ENCODE measurements at regions not wholly inside any gene's neighbourhood (a gene's known extent, or its start where the extent isn't known, plus 50 kb on each side); places are given as distances from the start of the nearest gene placed in this dataset.
"Not testable (repeated sequence)": the region's sequence is repeated elsewhere in the genome, so short reads cannot be mapped to it uniquely, and the experiment has no call there.

DNA sequence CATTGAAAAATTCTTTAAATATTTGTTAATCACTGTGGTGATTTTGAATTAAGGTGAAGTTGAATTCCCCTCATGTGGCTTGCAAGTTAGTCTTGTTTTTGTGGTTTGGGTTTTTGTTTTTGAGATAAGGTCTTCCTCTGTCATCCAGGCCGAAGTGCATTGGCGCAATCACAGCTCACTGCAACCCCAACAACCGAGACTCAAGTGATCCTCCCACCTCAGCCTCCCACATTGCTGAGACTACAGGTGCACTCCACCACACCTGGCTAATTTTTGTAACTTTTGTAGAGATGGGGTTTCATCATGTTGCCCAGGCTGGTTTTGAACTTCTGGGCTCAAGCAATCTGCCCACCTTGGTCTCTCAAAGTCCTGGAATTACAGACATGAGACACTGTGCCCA, 1691.1 kb downstream of the SPATA31A7 start:
- not testable (repeated sequence) for TF ChIP-seq ZNF296 (CRISPR knock-in tag; conservative IDR thresholded peaks at IDR 0.05); CBFB (CRISPR knock-in tag; IDR thresholded peaks at IDR 0.05)
- TF ChIP-seq, protein P1, sequence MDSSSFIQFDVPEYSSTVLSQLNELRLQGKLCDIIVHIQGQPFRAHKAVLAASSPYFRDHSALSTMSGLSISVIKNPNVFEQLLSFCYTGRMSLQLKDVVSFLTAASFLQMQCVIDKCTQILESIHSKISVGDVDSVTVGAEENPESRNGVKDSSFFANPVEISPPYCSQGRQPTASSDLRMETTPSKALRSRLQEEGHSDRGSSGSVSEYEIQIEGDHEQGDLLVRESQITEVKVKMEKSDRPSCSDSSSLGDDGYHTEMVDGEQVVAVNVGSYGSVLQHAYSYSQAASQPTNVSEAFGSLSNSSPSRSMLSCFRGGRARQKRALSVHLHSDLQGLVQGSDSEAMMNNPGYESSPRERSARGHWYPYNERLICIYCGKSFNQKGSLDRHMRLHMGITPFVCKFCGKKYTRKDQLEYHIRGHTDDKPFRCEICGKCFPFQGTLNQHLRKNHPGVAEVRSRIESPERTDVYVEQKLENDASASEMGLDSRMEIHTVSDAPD (CRISPR knock-in tag; IDR thresholded peaks at IDR 0.05): not testable (repeated sequence)
- TF ChIP-seq, protein P2, sequence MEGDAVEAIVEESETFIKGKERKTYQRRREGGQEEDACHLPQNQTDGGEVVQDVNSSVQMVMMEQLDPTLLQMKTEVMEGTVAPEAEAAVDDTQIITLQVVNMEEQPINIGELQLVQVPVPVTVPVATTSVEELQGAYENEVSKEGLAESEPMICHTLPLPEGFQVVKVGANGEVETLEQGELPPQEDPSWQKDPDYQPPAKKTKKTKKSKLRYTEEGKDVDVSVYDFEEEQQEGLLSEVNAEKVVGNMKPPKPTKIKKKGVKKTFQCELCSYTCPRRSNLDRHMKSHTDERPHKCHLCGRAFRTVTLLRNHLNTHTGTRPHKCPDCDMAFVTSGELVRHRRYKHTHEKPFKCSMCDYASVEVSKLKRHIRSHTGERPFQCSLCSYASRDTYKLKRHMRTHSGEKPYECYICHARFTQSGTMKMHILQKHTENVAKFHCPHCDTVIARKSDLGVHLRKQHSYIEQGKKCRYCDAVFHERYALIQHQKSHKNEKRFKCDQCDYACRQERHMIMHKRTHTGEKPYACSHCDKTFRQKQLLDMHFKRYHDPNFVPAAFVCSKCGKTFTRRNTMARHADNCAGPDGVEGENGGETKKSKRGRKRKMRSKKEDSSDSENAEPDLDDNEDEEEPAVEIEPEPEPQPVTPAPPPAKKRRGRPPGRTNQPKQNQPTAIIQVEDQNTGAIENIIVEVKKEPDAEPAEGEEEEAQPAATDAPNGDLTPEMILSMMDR (CRISPR knock-in tag; IDR thresholded peaks at IDR 0.05): not testable (repeated sequence)

Data from HepG2 (cell line).